Right ventricle myocardium superior (tissue), 1 donor: ENCODE measurements at regions not wholly inside any gene's neighbourhood (a gene's known extent, or its start where the extent isn't known, plus 50 kb on each side); places are given as distances from the start of the nearest gene placed in this dataset.
"Not testable (repeated sequence)": the region's sequence is repeated elsewhere in the genome, so short reads cannot be mapped to it uniquely, and the experiment has no call there.

ENCODE experiments used
- ATAC-seq: fragments of 200-7000 bp; cut with Tn5 transposase; one replicate; pipeline ENCODE4 v1.9.1; 2020; ENCODE audit warnings: mild to moderate bottlenecking; ENCODE audit not compliant: poor library complexity
- DNase-seq: peaks from one replicate; pipeline ENCODE4 v3.0.0-alpha.2; 2020
- intact Hi-C: fragments of 100-400 bp; cut with DNase I; formaldehyde crosslinking; loops from one replicate; pipeline ENCODE4 v1.11.2; 2022
- donor health status: DM: no; HTN: yes; CAD: no; lungs with severe emphysema.

DNA sequence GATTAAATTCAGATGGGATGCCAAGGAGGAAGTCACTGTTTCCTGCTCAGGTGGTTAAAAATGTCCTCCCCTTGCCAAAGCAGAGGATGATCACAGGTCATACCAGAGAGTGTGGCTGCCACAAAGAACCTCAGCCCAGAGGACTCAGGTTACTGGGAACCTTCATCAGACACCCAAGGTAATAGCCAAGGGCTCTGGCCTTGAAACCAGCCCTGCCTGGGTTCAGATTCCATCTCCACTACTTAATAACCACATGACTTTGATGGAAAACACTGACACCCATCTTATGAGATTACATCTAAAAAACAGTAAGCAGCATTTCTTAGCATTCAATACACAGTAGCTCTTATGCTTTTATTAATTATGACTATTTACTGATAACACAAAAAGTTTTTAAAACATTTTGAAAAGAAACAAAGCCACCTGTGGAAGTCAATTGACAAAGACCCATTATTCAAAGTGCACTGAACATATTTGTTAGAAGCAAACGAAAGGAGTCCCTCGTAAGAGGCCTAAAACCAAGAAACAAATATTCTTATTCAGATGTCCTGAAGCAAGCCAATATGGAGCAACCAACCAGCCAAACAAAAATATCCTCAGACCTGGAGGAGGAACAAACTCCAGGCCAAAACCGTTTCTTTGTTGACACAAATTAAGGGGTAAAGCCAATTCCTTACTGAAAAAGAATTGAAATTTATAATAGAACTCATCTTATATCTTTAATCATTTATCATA lies 241.5 kb downstream of the RNF152 start:
- intact Hi-C loops = loop anchor here (10.0 kb wide), 1 partner anchor 57 kb away; no protein-coding TSS in a partner anchor
- no peak for DNase-seq
- ATAC-seq = no peak

GRCh38 chr18:61643884-61644647 lies 248.7 kb downstream of the RNF152 start:
- DNase-seq (no peak), ATAC-seq (no peak)
- intact Hi-C loops = no loop called here

GRCh38 chr18:61639886-61640285 lies 252.9 kb downstream of the RNF152 start:
- ATAC-seq (no peak), DNase-seq (no peak)
- intact Hi-C loops = loop anchor here (5.0 kb wide), 2 partner anchors 252 to 492 kb away; partner anchors contain the start of gene RNF152

DNA sequence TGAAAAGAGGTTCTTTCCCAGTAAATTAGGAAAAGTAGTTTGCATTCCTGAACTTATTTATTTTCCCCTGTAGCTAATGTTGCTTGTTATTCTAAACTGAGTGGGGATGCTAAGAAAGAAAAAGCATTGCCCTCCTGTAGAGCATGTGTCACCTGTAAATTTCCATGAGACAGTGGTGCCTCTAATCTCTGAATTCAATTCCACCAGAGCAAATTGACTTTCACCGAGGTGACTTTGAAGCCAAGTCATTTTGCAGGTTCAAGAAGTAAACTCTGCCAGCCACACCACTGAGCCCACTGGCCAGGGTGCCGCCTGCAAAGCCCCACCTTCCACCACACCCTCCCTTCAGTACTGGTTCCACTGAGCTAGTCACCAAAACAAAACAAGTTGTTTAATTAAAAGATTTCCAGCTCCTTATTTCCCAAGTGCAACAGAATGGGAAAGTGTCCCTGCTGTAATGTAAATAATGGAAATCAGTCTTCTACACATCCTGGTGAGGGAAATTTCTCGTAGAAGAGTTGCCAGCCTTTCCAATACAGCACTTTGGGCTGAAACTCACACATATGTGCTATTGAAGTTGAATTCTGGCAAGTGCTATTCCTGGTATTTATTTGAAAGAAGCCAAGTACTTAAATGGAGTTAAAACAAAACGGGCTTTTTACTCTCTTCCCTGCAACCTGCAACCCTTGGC lies 254.8 kb downstream of the RNF152 start:
- intact Hi-C loops = loop anchor here (5.0 kb wide), 2 partner anchors 254 to 494 kb away; partner anchors contain the start of gene RNF152
- ATAC-seq = no peak

DNA sequence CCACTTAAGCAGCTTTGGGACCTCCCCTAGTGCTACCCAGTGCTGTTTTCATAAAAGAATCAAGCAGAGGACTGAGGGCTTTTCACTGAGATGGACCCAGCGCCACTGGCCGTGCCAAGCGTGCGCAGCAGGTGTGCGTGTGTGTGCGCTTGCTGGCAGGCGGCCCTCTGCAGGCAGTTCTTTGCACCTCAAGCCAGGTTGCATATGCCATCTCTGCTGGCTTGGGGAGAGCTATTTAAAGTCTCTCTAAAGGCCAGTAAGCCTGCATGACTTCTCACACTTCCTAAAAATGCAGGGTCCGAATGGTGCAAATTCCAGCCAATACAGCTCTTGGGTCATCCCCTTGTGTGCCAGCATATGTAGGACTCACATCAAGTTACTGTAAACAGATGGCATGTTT lies 255.5 kb downstream of the RNF152 start:
- ATAC-seq (no peak), DNase-seq (no peak)
- intact Hi-C loops = loop anchor here (5.0 kb wide), 2 partner anchors 255 to 495 kb away; partner anchors contain the start of gene RNF152

More for the DNA sequence above, 254.8 kb downstream of the RNF152 start:
- no peak for DNase-seq

DNA sequence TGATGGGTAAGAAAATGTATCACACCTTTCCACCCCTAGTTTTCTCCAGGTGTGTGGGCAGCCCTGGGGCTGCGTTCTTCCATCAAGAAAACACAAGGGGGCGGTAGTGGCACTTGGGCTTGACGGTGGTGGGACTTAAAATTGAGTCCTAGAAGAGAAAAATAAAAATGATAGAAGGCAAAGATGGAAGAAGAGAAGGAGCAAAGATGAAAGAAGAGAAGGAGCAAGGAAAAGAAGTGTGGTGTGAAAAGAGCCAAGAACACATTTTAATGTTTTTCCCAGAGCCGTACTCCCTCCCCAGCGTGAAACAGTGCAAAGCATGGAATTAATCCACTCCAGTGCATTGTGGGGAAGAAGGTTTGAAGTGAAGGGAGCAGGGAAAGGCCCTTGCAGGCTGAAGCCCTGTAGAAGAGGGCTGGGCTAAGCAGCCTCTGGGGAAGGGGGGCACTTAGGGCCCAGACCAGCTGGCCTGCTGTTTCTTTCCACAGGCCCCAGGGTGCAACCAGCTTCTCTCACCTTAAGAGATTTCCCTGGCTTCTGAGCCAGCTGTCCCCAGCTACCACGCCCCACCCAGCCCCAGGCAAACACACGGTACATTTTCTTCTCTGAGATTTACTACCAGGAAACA lies 256.8 kb downstream of the RNF152 start:
- peak; percentile 53 for DNase-seq
- peak; percentile 91 for ATAC-seq
- intact Hi-C loops = loop anchor here (5.0 kb wide), 2 partner anchors 256 to 496 kb away; partner anchors contain the start of gene RNF152

GRCh38 chr18:61628085-61628484 lies 264.7 kb downstream of the RNF152 start:
- DNase-seq (no peak), ATAC-seq (no peak)
- intact Hi-C loops = no loop called here

GRCh38 chr18:61624631-61625030 lies 268.2 kb downstream of the RNF152 start:
- ATAC-seq, DNase-seq, intact Hi-C loops: not testable (repeated sequence)

GRCh38 chr18:61619783-61620182 lies 273.0 kb downstream of the RNF152 start:
- intact Hi-C loops = no loop called here
- DNase-seq (no peak), ATAC-seq (peak; percentile 39)

DNA sequence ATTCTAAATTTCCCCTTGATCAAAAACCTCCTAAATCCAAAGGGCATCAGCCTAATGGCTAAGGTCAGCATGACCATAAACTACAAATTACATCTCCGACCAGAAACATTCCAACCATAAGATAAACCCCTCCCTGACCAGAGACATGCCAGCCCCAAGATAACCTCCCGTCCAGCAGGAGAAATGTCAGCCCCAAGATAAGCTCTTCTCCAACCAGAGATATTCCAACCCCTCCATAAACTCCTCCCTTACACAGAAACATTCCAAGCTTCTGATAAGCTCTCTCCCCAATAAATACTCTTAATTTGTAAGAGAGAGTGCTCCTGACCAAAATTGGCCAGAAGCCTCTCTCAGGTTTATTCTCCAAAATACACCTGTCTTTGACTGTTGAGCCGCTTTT lies 274.0 kb downstream of the RNF152 start:
- ATAC-seq (no peak), DNase-seq (no peak)
- intact Hi-C loops = no loop called here

- ATAC-seq (no peak), DNase-seq (no peak)
- intact Hi-C loops = no loop called here
Observed at GRCh38 chr18:61616111-61616610, 276.6 kb downstream of the RNF152 start.

DNA sequence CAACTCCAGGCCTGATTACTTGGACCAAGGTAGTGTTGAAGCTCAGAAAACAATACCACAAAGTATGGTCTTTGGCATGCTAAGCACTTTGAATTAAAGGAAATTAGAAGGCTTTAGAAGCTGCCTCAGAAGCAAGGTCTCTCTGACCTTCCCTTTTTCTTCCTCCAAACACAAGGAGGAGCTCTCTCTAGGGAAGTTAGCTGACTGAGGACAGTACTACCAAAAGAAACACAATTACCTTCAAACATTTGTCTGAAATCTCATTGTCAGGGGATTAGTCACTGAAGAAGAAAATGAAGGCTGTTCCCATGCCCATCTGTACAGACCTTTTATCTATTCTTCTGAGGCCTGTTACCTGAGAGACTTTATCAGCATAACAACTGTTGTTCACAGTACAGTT lies 279.3 kb downstream of the CDH20 start:
- intact Hi-C loops = no loop called here
- DNase-seq (no peak), ATAC-seq (no peak)

- ATAC-seq (no peak), DNase-seq (no peak)
- intact Hi-C loops = no loop called here
Observed at GRCh38 chr18:61609131-61609530, 275.9 kb downstream of the CDH20 start.

GRCh38 chr18:61608316-61608715 lies 275.1 kb downstream of the CDH20 start:
- intact Hi-C loops = no loop called here
- no peak for ATAC-seq
- DNase-seq = no peak

GRCh38 chr18:61607867-61608266 lies 274.6 kb downstream of the CDH20 start:
- no peak for ATAC-seq
- intact Hi-C loops = no loop called here
- no peak for DNase-seq

- intact Hi-C loops = no loop called here
- peak; percentile 83 for DNase-seq
- peak; percentile 93 for ATAC-seq
Observed at GRCh38 chr18:61606759-61607158, 273.5 kb downstream of the CDH20 start.

DNA sequence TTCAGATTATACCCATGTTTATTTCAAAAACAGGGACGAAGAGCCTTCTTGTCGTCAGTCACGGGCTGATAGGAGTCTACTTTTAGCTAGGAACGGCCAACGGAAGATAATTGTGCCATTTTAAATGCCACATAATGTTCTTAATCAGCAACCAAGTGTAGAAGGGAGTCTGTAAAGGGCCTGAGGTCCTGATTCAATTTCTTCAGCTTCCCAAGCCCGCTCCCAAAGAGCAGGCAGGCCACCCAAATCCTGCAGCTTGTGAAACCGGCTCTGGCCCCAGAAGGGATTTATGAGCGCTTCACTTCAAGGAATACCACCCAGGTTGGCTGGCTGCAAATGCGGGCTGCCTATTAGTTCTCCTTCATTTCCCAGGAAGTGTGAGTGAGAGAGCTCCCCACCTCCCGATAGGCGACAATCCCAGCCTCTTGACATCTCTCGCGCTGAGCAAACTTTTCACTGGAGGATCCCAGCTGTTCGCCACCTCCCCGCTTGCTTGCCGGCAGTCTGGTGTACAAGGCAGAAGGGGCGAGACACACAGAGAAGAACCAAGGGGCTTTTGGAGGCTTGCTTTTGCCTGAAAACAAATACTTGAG lies 272.9 kb downstream of the CDH20 start:
- ATAC-seq = peak; percentile 78
- intact Hi-C loops = no loop called here

DNA sequence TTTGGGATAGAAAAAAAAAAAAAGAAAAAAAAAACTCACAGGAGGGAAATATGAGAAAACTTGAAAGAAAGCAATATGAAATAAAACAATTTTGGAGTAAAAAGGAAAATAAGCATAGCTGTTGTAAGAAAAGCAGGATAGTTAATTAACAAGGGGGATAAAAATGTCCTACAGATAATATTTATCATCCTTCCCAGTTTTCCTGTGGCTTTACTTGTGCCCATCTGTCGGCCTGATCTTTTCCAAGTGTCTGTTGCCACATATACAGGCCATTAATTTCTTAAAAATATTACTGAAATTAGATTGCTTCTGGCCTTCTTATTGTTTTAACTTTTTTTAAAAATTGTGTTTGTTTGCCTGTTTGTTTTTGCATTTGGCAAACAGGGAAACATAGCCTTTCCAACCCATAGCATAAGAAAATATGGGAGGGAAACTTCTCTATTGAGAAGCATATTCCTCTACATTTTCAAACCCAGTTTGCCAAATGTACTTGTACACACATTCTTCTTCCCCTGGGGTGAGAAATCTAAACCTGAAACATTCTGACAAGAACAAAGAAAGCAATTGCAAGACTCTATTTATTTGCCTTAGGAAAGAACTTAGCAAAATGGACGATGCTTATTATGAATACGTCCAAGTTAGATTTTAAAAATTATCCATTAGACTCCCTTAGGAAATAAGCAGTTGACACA lies 272.3 kb downstream of the CDH20 start:
- DNase-seq (no peak), ATAC-seq (peak; percentile 2)
- intact Hi-C loops = no loop called here

More for the DNA sequence above, 272.9 kb downstream of the CDH20 start:
- peak; percentile 56 for DNase-seq
